GM12891 (cell line): ENCODE measurements at regions not wholly inside any gene's neighbourhood (a gene's known extent, or its start where the extent isn't known, plus 50 kb on each side); places are given as distances from the start of the nearest gene placed in this dataset.

Source experiments
- DNase-seq: peaks from one replicate; pipeline ENCODE4 v3.0.0; 2011; ENCODE audit warnings: low spot score; ENCODE audit not compliant: insufficient read length
- FAIRE-seq: peaks from 2 replicates; lab custom pipeline; 2011; peaks lifted over from hg19 to GRCh38; lab: Jason Lieb, UNC
- PAX5 ChIP-seq: IDR thresholded peaks from 2 replicates; pipeline ENCODE4 v1.6.1; 2011; ENCODE audit warnings: low read length, moderate library complexity, mild to moderate bottlenecking; ENCODE audit not compliant: insufficient read depth, severe bottlenecking
- POLR2A ChIP-seq: IDR thresholded peaks from 2 replicates; pipeline ENCODE4 v1.6.1; 2011; ENCODE audit warnings: low read depth, low read length, control low read depth
- POLR2AphosphoS5 ChIP-seq: IDR thresholded peaks from 2 replicates; pipeline ENCODE4 v1.6.1; 2011; ENCODE audit warnings: low read depth, low read length, control low read depth
- POU2F2 ChIP-seq: IDR thresholded peaks from 2 replicates; pipeline ENCODE4 v1.6.1; 2011; ENCODE audit warnings: low read depth, mild to moderate bottlenecking, control low read depth, low read length, moderate library complexity
- SPI1 ChIP-seq: IDR thresholded peaks from 2 replicates; pipeline ENCODE4 v1.6.1; 2011; ENCODE audit warnings: low read depth, low read length, control low read depth
- TAF1 ChIP-seq: IDR thresholded peaks from 2 replicates; pipeline ENCODE4 v1.6.1; 2011; ENCODE audit warnings: low read depth, low read length, control low read depth

DNA sequence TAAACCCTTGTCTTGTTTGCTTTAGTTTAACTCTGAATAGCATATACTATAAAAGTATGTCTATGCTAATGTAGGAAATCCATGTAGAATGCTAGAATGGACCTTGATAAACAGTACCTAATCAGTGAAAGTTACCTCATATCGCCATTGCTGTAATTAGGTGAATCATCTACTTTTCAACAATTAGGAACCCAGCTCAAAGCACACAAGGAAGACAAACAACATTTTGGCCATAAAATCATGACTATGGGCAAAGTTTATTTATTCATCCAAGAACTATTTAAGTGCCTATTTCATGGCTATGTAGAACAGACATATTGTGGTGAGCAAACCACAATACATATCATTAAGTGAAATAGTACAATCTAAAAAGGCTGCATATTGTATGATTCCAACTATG lies 1043.2 kb downstream of the BRINP3 start:
- no peak for TF ChIP-seq TAF1
- TF ChIP-seq POLR2AphosphoS5 = no peak
- TF ChIP-seq POLR2A = no peak
- TF ChIP-seq SPI1 = no peak
- no peak for TF ChIP-seq PAX5
- no peak for TF ChIP-seq POU2F2
- no peak for FAIRE-seq
- DNase-seq = no peak

GRCh38 chr1:189435398-189435797 lies 1042.3 kb downstream of the BRINP3 start:
- TF ChIP-seq POLR2AphosphoS5 (no peak), PAX5 (no peak), POLR2A (no peak), SPI1 (no peak), TAF1 (no peak), POU2F2 (no peak)
- DNase-seq (no peak), FAIRE-seq (no peak)

DNA sequence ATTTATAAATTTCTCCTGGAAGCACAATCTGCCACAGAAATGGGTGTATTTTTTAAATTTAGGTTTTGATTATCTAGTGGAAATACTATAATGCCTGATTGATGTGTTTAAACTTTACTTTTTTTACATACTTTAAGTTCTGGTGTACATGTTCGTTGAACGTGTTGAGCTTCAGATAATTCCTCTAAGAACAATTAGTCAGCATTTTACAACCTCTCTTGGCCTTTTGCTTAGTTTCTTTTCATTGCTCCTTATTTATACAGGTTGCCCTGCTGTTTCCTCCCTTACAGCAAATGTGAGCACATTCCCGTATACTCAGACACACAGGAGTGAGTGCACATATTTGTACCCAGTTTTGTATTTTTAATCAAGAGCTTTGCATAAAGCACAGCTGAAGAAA lies 1038.9 kb downstream of the BRINP3 start:
- TF ChIP-seq POLR2AphosphoS5 = no peak
- no peak for TF ChIP-seq SPI1
- no peak for TF ChIP-seq PAX5
- TF ChIP-seq POLR2A = no peak
- no peak for TF ChIP-seq POU2F2
- no peak for TF ChIP-seq TAF1
- no peak for FAIRE-seq
- no peak for DNase-seq

- TF ChIP-seq POU2F2 (no peak), POLR2AphosphoS5 (no peak), TAF1 (no peak), POLR2A (no peak), SPI1 (no peak), PAX5 (no peak)
- DNase-seq (no peak), FAIRE-seq (no peak)
Measured at GRCh38 chr1:189463166-189463565, 1014.5 kb downstream of the BRINP3 start.

- TF ChIP-seq TAF1 (no peak), POU2F2 (no peak), SPI1 (no peak), POLR2A (no peak), PAX5 (no peak), POLR2AphosphoS5 (no peak)
- FAIRE-seq = no peak
- no peak for DNase-seq
Measured at GRCh38 chr1:189496768-189497167, 980.9 kb downstream of the BRINP3 start.

DNA sequence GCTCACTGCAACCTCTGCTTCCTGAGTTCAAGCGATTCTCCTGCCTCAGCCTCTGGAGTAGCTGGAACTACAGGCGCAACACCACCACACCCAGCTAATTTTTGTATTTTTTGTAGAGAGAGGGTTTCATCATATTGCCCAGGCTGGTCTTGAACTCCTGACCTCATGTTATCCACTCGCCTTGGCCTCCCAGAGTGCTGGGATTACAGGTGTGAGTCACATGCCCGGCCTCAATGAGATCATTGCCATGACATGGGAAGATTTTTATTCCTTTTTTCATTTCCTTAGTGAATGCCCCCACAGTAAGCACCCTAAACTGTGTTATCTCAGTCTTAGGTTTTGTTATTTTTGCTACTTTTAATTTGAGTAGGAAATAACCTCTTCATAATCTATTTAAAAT lies 977.9 kb downstream of the BRINP3 start:
- FAIRE-seq (no peak), DNase-seq (no peak)
- no peak for TF ChIP-seq POU2F2
- no peak for TF ChIP-seq TAF1
- TF ChIP-seq POLR2A = no peak
- no peak for TF ChIP-seq SPI1
- no peak for TF ChIP-seq POLR2AphosphoS5
- TF ChIP-seq PAX5 = no peak

DNA sequence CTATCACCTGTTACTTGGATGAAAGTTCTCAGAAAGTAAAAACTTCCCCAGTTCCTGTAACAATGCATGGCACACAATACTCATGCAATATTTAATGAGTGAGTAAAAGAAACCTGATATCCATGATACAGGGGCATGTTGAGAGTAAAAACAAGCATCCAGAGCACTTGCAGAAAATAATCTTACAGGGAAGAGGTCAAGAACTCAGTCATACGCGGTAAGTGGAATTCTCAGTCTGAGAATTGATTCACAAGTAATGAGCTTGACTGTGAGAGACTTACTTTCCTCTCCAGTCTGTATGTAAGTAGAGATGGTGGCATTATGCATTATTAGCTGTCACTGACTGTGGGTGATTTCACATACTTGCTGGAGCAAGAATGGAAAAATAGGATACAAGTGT lies 976.9 kb downstream of the BRINP3 start:
- DNase-seq = no peak
- TF ChIP-seq SPI1 (no peak), POLR2AphosphoS5 (no peak), PAX5 (no peak), TAF1 (no peak), POLR2A (no peak), POU2F2 (no peak)
- no peak for FAIRE-seq

GRCh38 chr1:189510827-189511226 lies 966.8 kb downstream of the BRINP3 start:
- no peak for TF ChIP-seq POLR2AphosphoS5
- no peak for TF ChIP-seq SPI1
- TF ChIP-seq POLR2A = no peak
- no peak for TF ChIP-seq TAF1
- TF ChIP-seq PAX5 = no peak
- TF ChIP-seq POU2F2 = no peak
- no peak for FAIRE-seq
- no peak for DNase-seq

- FAIRE-seq (no peak), DNase-seq (no peak)
- TF ChIP-seq POU2F2 (no peak), PAX5 (no peak)
Measured at GRCh38 chr1:189513091-189513490, 964.6 kb downstream of the BRINP3 start.

DNA sequence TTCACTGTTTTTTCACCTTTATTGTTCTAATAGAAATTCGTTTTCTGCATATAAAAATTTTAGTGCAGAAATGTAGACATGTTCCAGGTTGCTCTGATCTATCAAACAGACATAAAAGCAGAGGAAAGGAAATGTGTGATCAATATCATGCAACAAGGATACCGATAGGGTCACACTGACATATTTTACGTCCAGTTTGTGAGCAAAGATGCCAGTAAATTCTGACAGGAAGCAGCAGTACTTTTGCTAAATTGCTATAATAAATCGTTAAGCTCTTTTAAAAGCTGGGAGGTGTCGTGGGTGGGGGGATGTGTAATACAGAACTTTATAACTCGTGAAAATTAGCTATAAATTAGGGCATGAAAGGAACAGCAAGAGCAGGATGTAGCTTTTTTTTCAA lies 955.2 kb downstream of the BRINP3 start:
- FAIRE-seq = no peak
- TF ChIP-seq PAX5 (no peak), POLR2AphosphoS5 (no peak), TAF1 (no peak), POLR2A (no peak), SPI1 (no peak), POU2F2 (no peak)
- DNase-seq = no peak

DNA sequence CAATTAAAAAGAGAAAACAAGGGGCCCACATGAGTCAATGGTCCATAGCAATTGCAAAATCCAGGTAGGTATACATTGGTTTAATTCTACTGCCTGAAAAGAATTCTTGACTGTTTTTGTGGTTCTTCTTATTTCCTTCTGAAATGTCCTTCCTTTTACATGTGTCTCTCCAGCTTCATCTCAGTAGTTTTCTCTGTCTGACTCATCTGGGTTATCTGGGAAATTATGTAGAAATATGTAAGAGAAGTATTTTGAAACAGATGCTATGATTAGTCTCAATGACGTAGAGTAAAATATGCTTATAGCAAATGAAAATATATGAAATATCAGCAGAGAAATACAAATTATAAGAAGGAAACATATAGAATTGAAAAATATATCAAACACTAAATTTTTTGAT lies 953.2 kb downstream of the BRINP3 start:
- no peak for FAIRE-seq
- no peak for DNase-seq
- TF ChIP-seq TAF1 (no peak), SPI1 (no peak), POLR2AphosphoS5 (no peak), POLR2A (no peak)
